Upper lobe of left lung (tissue), 6 donors: ENCODE measurements at regions not wholly inside any gene's neighbourhood (a gene's known extent, or its start where the extent isn't known, plus 50 kb on each side); places are given as distances from the start of the nearest gene placed in this dataset.

ENCODE experiments used
- ATAC-seq, 2 donors: fragments of 200-7000 bp; cut with Tn5 transposase; one replicate each; pipeline ENCODE4 v1.9.1; 2022; ENCODE audit warnings: mild to moderate bottlenecking in 2 of 2, moderate library complexity in 2 of 2; ENCODE audit not compliant: low FRiP score in 2 of 2
- DNase-seq, 2 donors: peaks; one replicate each; pipeline ENCODE4 v3.0.0-alpha.2; 2019 to 2020
- H3K27ac ChIP-seq, 4 donors: fragments of 200-600 bp; sonication (generic); one replicate each; pipeline ENCODE4 v1.5.1; 2016 to 2019
- H3K27me3 ChIP-seq, 4 donors: fragments of 200-600 bp; sonication (generic); one replicate each; pipeline ENCODE4 v1.5.1; 2017 to 2019
- H3K36me3 ChIP-seq, 4 donors: fragments of 200-600 bp; sonication (generic); one replicate each; pipeline ENCODE4 v1.5.1; 2016 to 2019
- H3K4me1 ChIP-seq, 4 donors: fragments of 200-600 bp; sonication (generic); one replicate each; pipeline ENCODE4 v1.5.1; 2018 to 2019
- H3K4me3 ChIP-seq, 4 donors: fragments of 200-600 bp; sonication (generic); one replicate each; pipeline ENCODE4 v1.5.1; 2017 to 2019; ENCODE audit warnings: mild to moderate bottlenecking in 2 of 4, moderate library complexity in 1 of 4
- H3K9me3 ChIP-seq, 4 donors: fragments of 200-600 bp; sonication (generic); one replicate each; pipeline ENCODE4 v1.5.1; 2018 to 2019
- EP300 ChIP-seq, 4 donors: sonication (generic); formaldehyde crosslinking; IDR thresholded peaks; one replicate each; pipeline ENCODE4 v1.5.1; 2017; ENCODE audit warnings: antibody characterized with exemption in 4 of 4, control low read depth in 2 of 4
- POLR2A ChIP-seq, 4 donors: fragments of 450-650 bp; IDR thresholded peaks; one replicate each; pipeline ENCODE4 v1.5.1; 2016 to 2017; ENCODE audit warnings: antibody characterized with exemption in 4 of 4, mild to moderate bottlenecking in 2 of 4
- POLR2AphosphoS5 ChIP-seq, 2 donors: sonication (generic); formaldehyde crosslinking; IDR thresholded peaks; one replicate each; pipeline ENCODE4 v1.5.1; 2017; ENCODE audit warnings: antibody characterized with exemption in 2 of 2
- WGBS, 2 donors: methylation state at CpG; one replicate each; pipeline ENCODE4 v1.1.5; 2017 to 2018; 5-methylcytosine and 5-hydroxymethylcytosine counted together
- TF ChIP-seq, protein P1 (sequence below), 6 experiments: fragments of 450-650 bp in 4 of 6; fragments of 200-600 bp in 2 of 6; sonication (generic) in 2 of 6; IDR thresholded peaks; one replicate each; pipeline ENCODE4 v1.5.1; 2016 to 2019; ENCODE audit warnings: antibody characterized with exemption in 6 of 6
- donor health status: DM: no; HTN: no; CAD: no; lungs with moderate emphysema.
- donor health status: DM: no; HTN: yes; CAD: no; lungs with severe emphysema.

- no peak for ATAC-seq
- H3K9me3 ChIP-seq: no peaks in the 10 kb centered on the region
- TF ChIP-seq EP300 (IDR thresholded peaks at IDR 0.05) (no peak), POLR2A (IDR thresholded peaks at IDR 0.05) (no peak), POLR2AphosphoS5 (IDR thresholded peaks at IDR 0.05) (no peak)
- TF ChIP-seq, protein P1, sequence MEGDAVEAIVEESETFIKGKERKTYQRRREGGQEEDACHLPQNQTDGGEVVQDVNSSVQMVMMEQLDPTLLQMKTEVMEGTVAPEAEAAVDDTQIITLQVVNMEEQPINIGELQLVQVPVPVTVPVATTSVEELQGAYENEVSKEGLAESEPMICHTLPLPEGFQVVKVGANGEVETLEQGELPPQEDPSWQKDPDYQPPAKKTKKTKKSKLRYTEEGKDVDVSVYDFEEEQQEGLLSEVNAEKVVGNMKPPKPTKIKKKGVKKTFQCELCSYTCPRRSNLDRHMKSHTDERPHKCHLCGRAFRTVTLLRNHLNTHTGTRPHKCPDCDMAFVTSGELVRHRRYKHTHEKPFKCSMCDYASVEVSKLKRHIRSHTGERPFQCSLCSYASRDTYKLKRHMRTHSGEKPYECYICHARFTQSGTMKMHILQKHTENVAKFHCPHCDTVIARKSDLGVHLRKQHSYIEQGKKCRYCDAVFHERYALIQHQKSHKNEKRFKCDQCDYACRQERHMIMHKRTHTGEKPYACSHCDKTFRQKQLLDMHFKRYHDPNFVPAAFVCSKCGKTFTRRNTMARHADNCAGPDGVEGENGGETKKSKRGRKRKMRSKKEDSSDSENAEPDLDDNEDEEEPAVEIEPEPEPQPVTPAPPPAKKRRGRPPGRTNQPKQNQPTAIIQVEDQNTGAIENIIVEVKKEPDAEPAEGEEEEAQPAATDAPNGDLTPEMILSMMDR (IDR thresholded peaks at IDR 0.05): no peak
- DNase-seq: no peak
- H3K27ac ChIP-seq: no peak overlapping the region
- 84 to 87% methylated on average over 12 of the region's 12 CpGs for WGBS, 2 donors
- H3K4me1 ChIP-seq: no peaks in the 10 kb centered on the region
- no peaks in the 10 kb centered on the region for H3K27me3 ChIP-seq
- no peak overlapping the region for H3K4me3 ChIP-seq
- H3K36me3 ChIP-seq: no peaks in the 10 kb centered on the region
Observed at GRCh38 chr22:49186762-49187161, 640.9 kb downstream of the BRD1 start.

DNA sequence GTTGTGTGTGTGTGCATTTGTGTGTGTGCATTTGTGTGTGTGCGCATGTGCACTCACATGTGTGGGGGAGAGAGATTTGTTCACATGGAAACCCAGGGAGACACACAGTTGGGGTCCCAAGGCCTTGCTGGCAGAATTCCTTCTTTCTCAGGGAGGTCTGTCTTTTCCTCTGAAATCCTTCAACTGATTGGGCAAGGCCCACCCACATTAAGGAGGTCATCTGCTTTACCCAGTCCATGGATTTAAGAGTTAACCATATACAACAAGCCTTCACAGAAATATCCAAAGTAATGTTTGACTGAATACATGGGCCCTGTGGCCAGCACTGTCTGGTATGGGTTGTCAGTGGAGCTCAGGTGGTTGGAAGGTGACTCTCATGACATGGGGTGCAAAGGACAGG lies 641.4 kb downstream of the BRD1 start:
- ATAC-seq: no peak
- Histone ChIP-seq H3K4me1 (no peaks in the 10 kb centered on the region), H3K27ac (no peak overlapping the region), H3K9me3 (no peaks in the 10 kb centered on the region), H3K4me3 (no peak overlapping the region), H3K36me3 (no peaks in the 10 kb centered on the region), H3K27me3 (no peaks in the 10 kb centered on the region)
- WGBS, 2 donors: 95 to 100% methylated on average over 1 of the region's 1 CpG
- TF ChIP-seq POLR2A (IDR thresholded peaks at IDR 0.05): no peak
- TF ChIP-seq, protein P1 (IDR thresholded peaks at IDR 0.05): no peak
- no peak for TF ChIP-seq POLR2AphosphoS5 (IDR thresholded peaks at IDR 0.05)
- no peak for TF ChIP-seq EP300 (IDR thresholded peaks at IDR 0.05)
- no peak for DNase-seq

- Histone ChIP-seq H3K27ac (no peak overlapping the region), H3K4me3 (no peak overlapping the region), H3K9me3 (no peaks in the 10 kb centered on the region), H3K4me1 (no peaks in the 10 kb centered on the region), H3K36me3 (no peaks in the 10 kb centered on the region), H3K27me3 (no peaks in the 10 kb centered on the region)
- DNase-seq: no peak
- TF ChIP-seq POLR2A (IDR thresholded peaks at IDR 0.05): no peak
- TF ChIP-seq, protein P1 (IDR thresholded peaks at IDR 0.05): no peak
- no peak for TF ChIP-seq EP300 (IDR thresholded peaks at IDR 0.05)
- TF ChIP-seq POLR2AphosphoS5 (IDR thresholded peaks at IDR 0.05): no peak
- ATAC-seq: no peak
- WGBS, 2 donors: 79 to 88% methylated on average over 4 of the region's 4 CpGs
Observed at GRCh38 chr22:49185312-49185969, 642.2 kb downstream of the BRD1 start.

DNA sequence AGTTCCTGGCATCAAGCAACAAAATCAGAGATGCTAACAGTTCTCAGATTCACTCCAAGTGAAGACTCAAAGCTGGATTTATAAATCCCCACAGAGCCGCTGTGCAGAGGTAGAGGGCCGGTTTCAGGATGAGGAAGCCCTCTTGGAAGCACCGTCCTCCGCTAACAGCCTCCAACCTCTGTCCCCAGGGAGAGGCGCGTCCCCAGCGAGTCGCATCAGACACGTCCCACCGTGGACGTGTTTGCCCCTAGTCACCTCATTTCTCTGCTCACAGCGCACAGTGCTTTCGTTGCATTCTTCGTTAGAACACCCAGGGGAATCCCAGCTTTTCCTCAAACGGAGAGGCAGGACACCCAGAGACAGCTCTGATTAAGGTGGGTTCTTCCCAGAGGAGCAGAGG lies 642.9 kb downstream of the BRD1 start:
- ATAC-seq (no peak), DNase-seq (no peak)
- Histone ChIP-seq H3K9me3 (no peaks in the 10 kb centered on the region), H3K27ac (no peak overlapping the region), H3K4me3 (no peak overlapping the region), H3K4me1 (no peaks in the 10 kb centered on the region), H3K36me3 (no peaks in the 10 kb centered on the region), H3K27me3 (no peaks in the 10 kb centered on the region)
- 83 to 89% methylated on average over 15 of the region's 15 CpGs for WGBS, 2 donors
- TF ChIP-seq, protein P1 (IDR thresholded peaks at IDR 0.05): no peak
- TF ChIP-seq POLR2AphosphoS5 (IDR thresholded peaks at IDR 0.05) (no peak), EP300 (IDR thresholded peaks at IDR 0.05) (no peak), POLR2A (IDR thresholded peaks at IDR 0.05) (no peak)

- WGBS, 2 donors: 76 to 79% methylated on average over 26 of the region's 26 CpGs
- no peak for ATAC-seq
- no peaks in the 10 kb centered on the region for H3K9me3 ChIP-seq
- no peak for DNase-seq
- no peaks in the 10 kb centered on the region for H3K27me3 ChIP-seq
- H3K27ac ChIP-seq: no peak overlapping the region
- no peaks in the 10 kb centered on the region for H3K4me1 ChIP-seq
- no peak overlapping the region for H3K4me3 ChIP-seq
- H3K36me3 ChIP-seq: no peaks in the 10 kb centered on the region
- no peak for TF ChIP-seq EP300 (IDR thresholded peaks at IDR 0.05)
- no peak for TF ChIP-seq POLR2AphosphoS5 (IDR thresholded peaks at IDR 0.05)
- TF ChIP-seq, protein P1 (IDR thresholded peaks at IDR 0.05): no peak
- TF ChIP-seq POLR2A (IDR thresholded peaks at IDR 0.05): no peak
Observed at GRCh38 chr22:49183826-49184216, 643.9 kb downstream of the BRD1 start.
